HepG2 (cell line): ENCODE measurements at regions not wholly inside any gene's neighbourhood (a gene's known extent, or its start where the extent isn't known, plus 50 kb on each side); places are given as distances from the start of the nearest gene placed in this dataset.

ENCODE experiments used
- ATAC-seq: fragments of 200-7000 bp; cut with Tn5 transposase; 3 replicates; pipeline ENCODE4 v1.9.1; 2020; ENCODE audit warnings: mild to moderate bottlenecking, moderate library complexity
- BruUV-seq: library from RNA; stranded (reverse); fragments of 400-500 nt; replicated peaks from 2 replicates; lab custom pipeline; 2021; lab: Mats Ljungman, UMichigan
- CTCF ChIA-PET: fragments of 300-600 bp; formaldehyde crosslinking; extraction: SDS; loops from one replicate; lab custom pipeline; 2021; ENCODE audit warnings: low total read pairs, inconsistent platforms, low intra/inter-chr PET ratio; lab: Yijun Ruan, JAX
- POLR2A ChIA-PET: fragments of 350-600 bp; sonication (Branson Sonifier 250); formaldehyde crosslinking; loops from one replicate; lab custom pipeline; 2020; ENCODE audit warnings: antibody characterized with exemption, inconsistent platforms; lab: Yijun Ruan, JAX
- DNase-seq: peaks from one replicate; pipeline ENCODE4 v3.0.0-alpha.2; 2015; ENCODE audit warnings: low spot score
- FAIRE-seq: peaks from 3 replicates; lab custom pipeline; 2011; peaks lifted over from hg19 to GRCh38; lab: Jason Lieb, UNC
- H2AFZ ChIP-seq: one replicate; pipeline ENCODE4 v1.6.1; 2011; ENCODE audit warnings: low read length, inconsistent platforms
- H3K27ac ChIP-seq: fragments of 300-600 bp; 3 replicates; pipeline ENCODE4 v1.8.0; 2011; ENCODE audit warnings: mixed run types, mild to moderate bottlenecking, mixed read lengths, low read length, inconsistent platforms; ENCODE audit not compliant: insufficient read depth; ENCODE audit errors: extremely low read length
- H3K27me3 ChIP-seq, 2 experiments: fragments of 200-600 bp in 1 of 2; 2 replicates in 1 of 2; 3 replicates in 1 of 2; pipeline versions ENCODE4 v1.6.0 to v1.8.0; 2011; ENCODE audit warnings: low read length in 2 of 2, mild to moderate bottlenecking in 2 of 2, moderate library complexity in 2 of 2, inconsistent platforms in 1 of 2; ENCODE audit not compliant: insufficient read depth in 2 of 2, control insufficient read depth in 1 of 2
- H3K36me3 ChIP-seq, 2 experiments: fragments of 200-600 bp in 1 of 2; replicated peaks in 1 of 2; 2 replicates in 1 of 2; 3 replicates in 1 of 2; pipeline versions ENCODE4 v1.5.1 to v1.8.0; 2011; ENCODE audit warnings: low read length in 2 of 2, inconsistent platforms in 1 of 2; ENCODE audit not compliant: insufficient read depth in 2 of 2, control insufficient read depth in 1 of 2
- H3K4me1 ChIP-seq: 2 replicates; pipeline ENCODE4 v1.5.1; 2012; ENCODE audit warnings: low read length, inconsistent platforms; ENCODE audit not compliant: insufficient read depth
- H3K4me2 ChIP-seq: 2 replicates; pipeline ENCODE4 v1.6.0; 2011; ENCODE audit warnings: low read depth, low read length, inconsistent platforms
- H3K4me3 ChIP-seq, 3 experiments: fragments of 200-600 bp in 1 of 3; sonication (generic), shearing (Covaris generic) in 1 of 3; replicated peaks in 1 of 3; 2 replicates each; pipeline ENCODE4 v1.5.1; 2011 to 2016; ENCODE audit warnings: low read length in 3 of 3, inconsistent platforms in 2 of 3, low read depth in 2 of 3, mild to moderate bottlenecking in 2 of 3, control low read depth in 1 of 3, mixed read lengths in 1 of 3; ENCODE audit not compliant: insufficient read depth in 1 of 3
- H3K79me2 ChIP-seq: one replicate; pipeline ENCODE4 v1.6.1; 2011; ENCODE audit warnings: low read length, inconsistent platforms; ENCODE audit not compliant: insufficient read depth
- H3K9ac ChIP-seq: 2 replicates; pipeline ENCODE4 v1.6.0; 2011; ENCODE audit warnings: mild to moderate bottlenecking, low read depth, low read length, inconsistent platforms; ENCODE audit not compliant: insufficient read depth
- H3K9me3 ChIP-seq: 2 replicates; pipeline ENCODE4 v1.5.1; 2012; ENCODE audit warnings: mild to moderate bottlenecking, low read length
- H4K20me1 ChIP-seq: 2 replicates; pipeline ENCODE4 v1.6.0; 2011; ENCODE audit warnings: inconsistent platforms, mild to moderate bottlenecking, low read length, moderate library complexity; ENCODE audit not compliant: insufficient read depth
- CEBPG ChIP-seq: IDR thresholded peaks from 2 replicates; pipeline ENCODE4 v1.6.1; 2016
- EHMT2 ChIP-seq: fragments of 200-600 bp; sonication (generic); IDR thresholded peaks from 2 replicates; pipeline ENCODE4 v1.7.0; 2017; ENCODE audit warnings: antibody characterized with exemption, low read depth, low read length, borderline replicate concordance
- FOXJ3 ChIP-seq: sonication (generic); formaldehyde crosslinking; IDR thresholded peaks from 2 replicates; pipeline ENCODE4 v1.4.0; 2020; ENCODE audit warnings: missing genetic modification reagents, mild to moderate bottlenecking, borderline replicate concordance
- HDAC6 ChIP-seq: fragments of 200-600 bp; sonication (generic); IDR thresholded peaks from 2 replicates; pipeline ENCODE4 v1.7.0; 2017; ENCODE audit warnings: mild to moderate bottlenecking, antibody characterized with exemption, low read length, low read depth
- MZF1 ChIP-seq: sonication (generic); formaldehyde crosslinking; IDR thresholded peaks from 2 replicates; pipeline ENCODE4 v1.8.1; 2023; ENCODE audit warnings: mild to moderate bottlenecking, missing genetic modification reagents, borderline replicate concordance
- PHF20 ChIP-seq: sonication (generic); formaldehyde crosslinking; IDR thresholded peaks from 2 replicates; pipeline ENCODE4 v1.5.0; 2020; ENCODE audit warnings: mild to moderate bottlenecking, missing genetic modification reagents
- PHF8 ChIP-seq: sonication (generic); formaldehyde crosslinking; IDR thresholded peaks from 2 replicates; pipeline ENCODE4 v1.5.0; 2020; ENCODE audit warnings: missing genetic modification reagents
- SETDB1 ChIP-seq: sonication (generic); formaldehyde crosslinking; IDR thresholded peaks from 2 replicates; pipeline ENCODE4 v1.5.1; 2020; ENCODE audit warnings: missing genetic modification reagents, mild to moderate bottlenecking, borderline replicate concordance
- SOX13 ChIP-seq, 3 experiments: fragments of 450-650 bp in 1 of 3; sonication (generic) in 1 of 3; formaldehyde crosslinking in 1 of 3; IDR thresholded peaks in 2 of 3; conservative IDR thresholded peaks in 1 of 3; 2 replicates each; pipeline versions ENCODE4 v1.5.0 to v1.6.1; 2016 to 2020; ENCODE audit warnings: antibody characterized with exemption in 1 of 3, mild to moderate bottlenecking in 1 of 3, missing compliant biosample characterization in 1 of 3, missing genetic modification reagents in 1 of 3, moderate library complexity in 1 of 3
- TBL1XR1 ChIP-seq: fragments of 150-350 bp; IDR thresholded peaks from 2 replicates; pipeline ENCODE4 v1.6.1; 2014; ENCODE audit warnings: borderline replicate concordance, low read length; ENCODE audit not compliant: partially characterized antibody
- TOPORS ChIP-seq: sonication (generic); formaldehyde crosslinking; IDR thresholded peaks from 2 replicates; pipeline ENCODE4 v1.8.0; 2023; ENCODE audit warnings: mild to moderate bottlenecking, missing genetic modification reagents
- ZKSCAN1 ChIP-seq: fragments of 150-350 bp; IDR thresholded peaks from 2 replicates; pipeline ENCODE4 v1.6.1; 2014; ENCODE audit warnings: low read length
- ZNF660 ChIP-seq: sonication (generic); formaldehyde crosslinking; IDR thresholded peaks from 2 replicates; pipeline ENCODE4 v1.5.1; 2020; ENCODE audit warnings: mild to moderate bottlenecking, low read depth, missing genetic modification reagents, borderline replicate concordance
- ZNF713 ChIP-seq: sonication (generic); formaldehyde crosslinking; IDR thresholded peaks from 2 replicates; pipeline ENCODE4 v1.4.0; 2020; ENCODE audit warnings: mild to moderate bottlenecking, missing genetic modification reagents
- ZNF768 ChIP-seq: sonication (generic); formaldehyde crosslinking; IDR thresholded peaks from 2 replicates; pipeline ENCODE4 v1.4.0; 2020; ENCODE audit warnings: missing genetic modification reagents
- ZNF773 ChIP-seq: sonication (generic); formaldehyde crosslinking; IDR thresholded peaks from 2 replicates; pipeline ENCODE4 v1.4.0; 2020; ENCODE audit warnings: missing genetic modification reagents, borderline replicate concordance
- ZNF83 ChIP-seq: sonication (generic); formaldehyde crosslinking; IDR thresholded peaks from 2 replicates; pipeline ENCODE4 v1.4.0; 2020; ENCODE audit warnings: missing genetic modification reagents, mild to moderate bottlenecking, borderline replicate concordance
- ZSCAN20 ChIP-seq: sonication (generic); formaldehyde crosslinking; IDR thresholded peaks from 2 replicates; pipeline ENCODE4 v1.4.0; 2020; ENCODE audit warnings: missing genetic modification reagents, mild to moderate bottlenecking, borderline replicate concordance
- ZSCAN21 ChIP-seq: sonication (generic); formaldehyde crosslinking; IDR thresholded peaks from 2 replicates; pipeline ENCODE4 v1.8.0; 2022; ENCODE audit warnings: mild to moderate bottlenecking, missing genetic modification reagents, moderate library complexity, borderline replicate concordance
- whole genome bisulfite sequencing: methylation state at CpG from one replicate; pipeline ENCODE4 v1.1.6; 2017; ENCODE audit warnings: low lambda C conversion rate; 5-methylcytosine and 5-hydroxymethylcytosine counted together
- in situ Hi-C: cut with HindIII; loops from 2 replicates; pipeline ENCODE4 v1.10.0; 2017; ENCODE audit warnings: low pct_unique_long_range_greater_than_20kb; ENCODE audit not compliant: extremely low pct_ligation_motif_present
- intact Hi-C: fragments of 100-400 bp; cut with micrococcal nuclease; formaldehyde crosslinking; loops from one replicate; pipeline ENCODE4 v1.10.0; 2022; ENCODE audit not compliant: unreplicated experiment
- TF ChIP-seq, protein P1 (sequence below): sonication (generic); formaldehyde crosslinking; IDR thresholded peaks from 2 replicates; pipeline ENCODE4 v1.4.0; 2020; ENCODE audit warnings: missing genetic modification reagents

DNA sequence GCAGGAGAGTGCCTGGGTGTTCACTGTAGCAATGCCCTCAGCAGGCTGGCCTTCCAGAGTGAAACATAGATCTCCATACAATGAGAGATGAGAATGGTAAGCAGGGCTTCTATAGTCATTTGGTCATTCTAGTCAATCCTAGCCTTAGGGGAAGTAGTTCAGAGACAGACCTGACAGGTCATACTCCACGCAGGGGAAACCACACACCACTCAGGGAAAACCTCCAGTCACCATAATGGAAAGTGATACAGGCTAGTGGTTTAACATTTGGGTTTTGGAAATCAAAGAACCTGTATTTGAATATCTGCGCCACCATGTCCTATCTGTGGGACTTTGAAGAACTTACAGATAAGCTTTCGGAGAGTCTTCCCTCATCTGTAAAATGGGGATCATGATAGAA, 425.7 kb upstream of the PPP2R3A start:
- Histone ChIP-seq H2AFZ (no peak overlapping the region), H3K4me2 (no peak overlapping the region), H3K9me3 (no peaks in the 10 kb centered on the region), H3K4me1 (no peaks in the 10 kb centered on the region), H3K36me3 (no peaks in the 10 kb centered on the region), H3K27me3 (no peaks in the 10 kb centered on the region), H3K27ac (no peak overlapping the region), H4K20me1 (no peaks in the 10 kb centered on the region), H3K9ac (no peak overlapping the region), H3K79me2 (no peaks in the 10 kb centered on the region), H3K4me3 (no peak overlapping the region)
- intact Hi-C loops, result no loop called here
- DNase-seq (no peak), FAIRE-seq (no peak), ATAC-seq (no peak)
- ChIA-PET POLR2A (no interaction called here), CTCF (no interaction called here)
- TF ChIP-seq MZF1 (CRISPR knock-in tag) (no peak), ZKSCAN1 (no peak), ZNF768 (CRISPR knock-in tag) (no peak), SETDB1 (no peak), ZSCAN20 (CRISPR knock-in tag) (no peak), CEBPG (CRISPR knock-in tag) (no peak), TOPORS (CRISPR knock-in tag) (no peak), FOXJ3 (CRISPR knock-in tag) (no peak), PHF8 (no peak), SOX13 (IDR thresholded peaks at IDR 0.05) (no peak), SOX13 (CRISPR knock-in tag; conservative IDR thresholded peaks at IDR 0.05 in 1 of 2, IDR thresholded peaks at IDR 0.05 in 1 of 2) (no peak), ZNF660 (CRISPR knock-in tag) (no peak), HDAC6 (no peak), ZSCAN21 (CRISPR knock-in tag) (no peak), ZNF713 (CRISPR knock-in tag) (no peak), EHMT2 (no peak), PHF20 (CRISPR knock-in tag) (no peak), ZNF773 (CRISPR knock-in tag) (no peak), ZNF83 (no peak), TBL1XR1 (no peak)
- TF ChIP-seq, protein P1, sequence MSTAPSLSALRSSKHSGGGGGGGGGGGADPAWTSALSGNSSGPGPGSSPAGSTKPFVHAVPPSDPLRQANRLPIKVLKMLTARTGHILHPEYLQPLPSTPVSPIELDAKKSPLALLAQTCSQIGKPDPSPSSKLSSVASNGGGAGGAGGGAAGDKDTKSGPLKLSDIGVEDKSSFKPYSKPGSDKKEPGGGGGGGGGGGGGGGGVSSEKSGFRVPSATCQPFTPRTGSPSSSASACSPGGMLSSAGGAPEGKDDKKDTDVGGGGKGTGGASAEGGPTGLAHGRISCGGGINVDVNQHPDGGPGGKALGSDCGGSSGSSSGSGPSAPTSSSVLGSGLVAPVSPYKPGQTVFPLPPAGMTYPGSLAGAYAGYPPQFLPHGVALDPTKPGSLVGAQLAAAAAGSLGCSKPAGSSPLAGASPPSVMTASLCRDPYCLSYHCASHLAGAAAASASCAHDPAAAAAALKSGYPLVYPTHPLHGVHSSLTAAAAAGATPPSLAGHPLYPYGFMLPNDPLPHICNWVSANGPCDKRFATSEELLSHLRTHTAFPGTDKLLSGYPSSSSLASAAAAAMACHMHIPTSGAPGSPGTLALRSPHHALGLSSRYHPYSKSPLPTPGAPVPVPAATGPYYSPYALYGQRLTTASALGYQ, result no peak
- no TSS peak for BruUV-seq
- 20% methylated on average over 3 of the region's 3 CpGs for WGBS
- in situ Hi-C loops, result no loop called here
